BE2C (cell line): ENCODE measurements at regions not wholly inside any gene's neighbourhood (a gene's known extent, or its start where the extent isn't known, plus 50 kb on each side); places are given as distances from the start of the nearest gene placed in this dataset.

Source experiments
- DNase-seq: peaks from one replicate; pipeline ENCODE4 v3.0.0-alpha.2; 2020
- H3K27me3 ChIP-seq: fragments of 250-450 bp; sonication (Bioruptor Pico); 2 replicates; pipeline ENCODE4 v1.5.1; 2020; ENCODE audit warnings: mild to moderate bottlenecking
- H3K36me3 ChIP-seq: fragments of 250-450 bp; sonication (Bioruptor Pico); 2 replicates; pipeline ENCODE4 v1.5.1; 2020; ENCODE audit warnings: mild to moderate bottlenecking
- H3K4me1 ChIP-seq: fragments of 250-450 bp; sonication (Bioruptor Pico); 2 replicates; pipeline ENCODE4 v1.5.1; 2020
- H3K4me3 ChIP-seq: 2 replicates; pipeline ENCODE4 v1.5.1; 2011; ENCODE audit warnings: low read depth, low read length
- H3K9me3 ChIP-seq: fragments of 250-450 bp; sonication (Bioruptor Pico); 2 replicates; pipeline ENCODE4 v1.5.1; 2020
- CTCF ChIP-seq: IDR thresholded peaks from 2 replicates; pipeline ENCODE4 v1.5.1; 2012; ENCODE audit warnings: mild to moderate bottlenecking, low read depth, low read length

DNA sequence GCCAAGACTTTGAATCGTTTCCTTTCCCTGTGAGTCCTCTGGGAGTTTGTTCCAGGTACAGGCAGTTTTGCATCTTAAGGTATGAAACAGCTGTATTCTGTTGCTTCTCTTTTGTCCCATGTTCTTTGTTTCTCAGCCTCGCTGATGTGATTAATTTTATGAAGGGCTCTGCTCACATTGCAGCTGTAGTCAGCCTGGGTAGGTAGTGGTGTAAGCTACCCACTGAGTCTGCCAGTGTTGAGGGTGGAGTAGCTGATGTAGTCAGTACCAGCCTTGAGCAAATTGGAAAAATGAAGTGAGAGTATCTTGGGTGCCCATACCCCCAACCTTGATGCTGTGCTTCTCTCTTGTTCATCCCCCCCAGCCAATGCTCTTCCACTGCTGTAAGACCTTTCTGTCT is 139.6 kb upstream of the SMIM31 start:
- no peaks in the 10 kb centered on the region for H3K36me3 ChIP-seq
- H3K4me3 ChIP-seq = no peak overlapping the region
- TF ChIP-seq CTCF = no peak
- DNase-seq = no peak
- H3K9me3 ChIP-seq = no peaks in the 10 kb centered on the region
- H3K4me1 ChIP-seq = no peaks in the 10 kb centered on the region
- no peaks in the 10 kb centered on the region for H3K27me3 ChIP-seq

DNA sequence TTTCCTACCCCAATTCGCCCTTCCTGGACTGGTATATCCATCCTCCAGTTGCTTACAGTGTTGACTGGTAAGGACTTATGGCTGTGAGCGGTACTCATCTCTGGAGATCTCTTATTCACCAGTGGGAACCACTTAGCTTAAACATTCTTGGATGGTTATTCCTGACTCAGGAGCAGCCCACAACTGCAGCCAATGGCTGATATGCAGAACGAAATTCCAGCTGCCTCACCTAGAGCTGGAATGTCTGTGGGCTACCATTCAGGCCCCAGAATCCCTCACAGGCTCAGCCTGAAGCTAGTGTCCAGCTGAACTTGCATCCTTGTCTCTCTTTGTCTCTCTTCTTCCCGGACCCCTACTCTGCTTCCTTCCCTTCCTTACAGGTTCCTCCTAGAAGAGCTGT is 138.9 kb upstream of the SMIM31 start:
- no peak for DNase-seq
- TF ChIP-seq CTCF = no peak
- Histone ChIP-seq H3K4me1 (no peaks in the 10 kb centered on the region), H3K27me3 (no peaks in the 10 kb centered on the region), H3K4me3 (no peak overlapping the region), H3K36me3 (no peaks in the 10 kb centered on the region), H3K9me3 (no peaks in the 10 kb centered on the region)

DNA sequence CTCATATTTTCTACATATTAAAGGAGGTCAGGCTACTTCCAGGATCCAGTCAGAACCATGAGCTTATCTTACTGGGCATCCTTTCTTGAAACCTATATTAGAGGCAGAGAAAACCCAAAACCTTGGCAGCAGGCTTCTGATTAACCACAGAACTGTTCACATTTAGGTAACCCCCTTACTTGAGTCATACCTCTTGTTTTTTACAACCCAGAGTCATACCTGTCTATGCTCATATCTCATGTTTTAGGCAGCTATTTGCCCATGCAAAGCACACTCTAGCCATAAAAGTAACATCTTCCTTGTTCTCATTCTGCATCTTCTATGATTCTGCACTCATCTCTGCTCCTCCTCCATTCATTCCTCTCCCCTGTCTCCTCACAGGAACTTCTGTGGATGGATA is 138.0 kb upstream of the SMIM31 start:
- Histone ChIP-seq H3K4me3 (no peak overlapping the region), H3K9me3 (no peaks in the 10 kb centered on the region), H3K36me3 (no peaks in the 10 kb centered on the region), H3K4me1 (no peaks in the 10 kb centered on the region), H3K27me3 (no peaks in the 10 kb centered on the region)
- no peak for TF ChIP-seq CTCF
- DNase-seq = no peak

DNA sequence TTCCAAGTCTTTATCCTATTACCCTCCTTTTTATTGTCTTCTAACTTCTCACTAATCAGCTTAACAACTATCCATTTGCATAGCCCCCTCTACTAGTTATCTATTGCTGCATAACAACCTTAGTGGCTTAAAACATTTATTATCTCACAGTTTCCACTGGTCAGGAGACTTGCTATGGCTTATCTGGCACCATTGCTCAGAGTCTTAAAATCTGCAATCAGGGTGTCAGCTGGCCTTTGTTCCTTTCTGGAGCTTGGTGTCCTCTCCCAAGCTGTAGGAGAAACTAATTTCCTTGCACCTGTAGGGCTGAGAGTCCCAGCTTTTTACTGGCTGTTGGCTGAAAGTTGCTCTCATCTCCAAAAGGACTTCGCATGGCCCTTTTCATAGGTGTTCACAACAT is 137.0 kb upstream of the SMIM31 start:
- DNase-seq = no peak
- Histone ChIP-seq H3K27me3 (no peaks in the 10 kb centered on the region), H3K4me3 (no peak overlapping the region), H3K9me3 (no peaks in the 10 kb centered on the region), H3K4me1 (no peaks in the 10 kb centered on the region), H3K36me3 (no peaks in the 10 kb centered on the region)
- TF ChIP-seq CTCF = no peak

- no peak for TF ChIP-seq CTCF
- H3K4me1 ChIP-seq = no peaks in the 10 kb centered on the region
- no peaks in the 10 kb centered on the region for H3K27me3 ChIP-seq
- no peak for DNase-seq
- no peak overlapping the region for H3K4me3 ChIP-seq
- no peaks in the 10 kb centered on the region for H3K9me3 ChIP-seq
- H3K36me3 ChIP-seq = no peaks in the 10 kb centered on the region
Observed at GRCh38 chr4:164617426-164617825, 136.5 kb upstream of the SMIM31 start.

DNA sequence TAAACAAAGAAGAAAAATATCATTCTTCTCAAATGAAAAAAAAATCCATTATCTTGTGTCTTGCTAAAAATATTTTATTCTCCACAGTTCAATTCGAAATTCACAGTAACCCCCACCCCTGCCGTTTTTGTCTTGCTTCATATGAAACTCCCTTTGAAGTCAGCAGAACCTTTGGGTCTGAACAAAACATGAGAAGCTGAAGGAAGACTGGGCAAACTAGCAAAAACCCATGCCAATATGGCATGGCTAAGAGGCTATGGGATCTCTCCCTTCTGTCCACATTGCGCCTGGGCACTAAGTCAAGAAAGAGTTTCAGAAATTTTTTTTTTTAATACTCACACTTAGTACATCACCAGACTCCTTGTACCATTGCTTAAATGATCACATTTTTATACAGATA is 136.0 kb upstream of the SMIM31 start:
- H3K9me3 ChIP-seq = no peaks in the 10 kb centered on the region
- H3K4me1 ChIP-seq = no peaks in the 10 kb centered on the region
- no peak overlapping the region for H3K4me3 ChIP-seq
- DNase-seq = no peak
- no peaks in the 10 kb centered on the region for H3K36me3 ChIP-seq
- TF ChIP-seq CTCF = no peak
- no peaks in the 10 kb centered on the region for H3K27me3 ChIP-seq
